HFF-Myc (cell line): ENCODE measurements at regions not wholly inside any gene's neighbourhood (a gene's known extent, or its start where the extent isn't known, plus 50 kb on each side); places are given as distances from the start of the nearest gene placed in this dataset.

ENCODE experiments used
- DNase-seq: peaks from one replicate; pipeline ENCODE4 v3.0.0-alpha.2; 2011; ENCODE audit warnings: low read depth; ENCODE audit errors: extremely low read depth
- H3K4me3 ChIP-seq: replicated peaks from 2 replicates; pipeline ENCODE4 v1.5.1; 2011; ENCODE audit warnings: low read depth, mild to moderate bottlenecking, control low read depth, low read length
- CTCF ChIP-seq: IDR thresholded peaks from 2 replicates; pipeline ENCODE4 v1.5.1; 2012; ENCODE audit warnings: mild to moderate bottlenecking, low read depth, low read length, control low read depth; ENCODE audit errors: missing control alignments

GRCh38 chr15:68524753-68525584 is 53.8 kb upstream of the CORO2B start:
- TF ChIP-seq CTCF = no peak
- no peak for DNase-seq
- no peak overlapping the region for H3K4me3 ChIP-seq

- TF ChIP-seq CTCF = no peak
- no peak overlapping the region for H3K4me3 ChIP-seq
- DNase-seq = no peak
These were observed 53.0 kb upstream of the CORO2B start for GRCh38 chr15:68525815-68526214.

- TF ChIP-seq CTCF = no peak
- peak; percentile 36 for DNase-seq
- H3K4me3 ChIP-seq = no peak overlapping the region
These were observed 52.5 kb upstream of the CORO2B start for GRCh38 chr15:68526269-68526668.

GRCh38 chr15:68526784-68527183 is 52.0 kb upstream of the CORO2B start:
- H3K4me3 ChIP-seq = no peak overlapping the region
- no peak for DNase-seq
- no peak for TF ChIP-seq CTCF

- no peak overlapping the region for H3K4me3 ChIP-seq
- DNase-seq = no peak
- TF ChIP-seq CTCF = no peak
These were observed 50.0 kb upstream of the CORO2B start for GRCh38 chr15:68528626-68529290.
